ENCODE measurements at regions not wholly inside any gene's neighbourhood (a gene's known extent, or its start where the extent isn't known, plus 50 kb on each side); places are given as distances from the start of the nearest gene placed in this dataset.

DNA sequence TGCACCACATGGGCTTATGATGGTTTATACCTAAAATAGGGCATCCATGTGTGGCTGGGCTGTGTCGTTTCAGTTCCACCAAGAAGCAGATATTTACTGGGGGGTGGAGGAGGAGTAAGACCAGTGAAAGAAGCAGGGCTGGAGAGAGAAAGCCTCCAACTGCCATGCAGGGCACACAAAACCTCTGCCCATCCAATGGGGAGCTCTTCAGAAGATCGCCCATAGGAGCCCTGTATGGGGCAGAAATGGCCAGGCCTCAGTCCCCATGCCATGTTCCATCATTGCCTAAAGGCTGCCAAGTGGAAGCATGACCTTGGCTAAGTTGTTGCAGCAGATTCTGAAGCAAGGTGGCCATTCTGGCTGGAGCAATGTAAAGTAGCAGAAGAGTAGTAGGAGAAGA is 277.0 kb downstream of the MEX3B start:
- DNase-seq (ENCODE audit: low spot score), result no peak
- peaks cover 14% of the 10 kb centered on the region for H3K9me3 Mint-ChIP-seq
- H3K36me3 Mint-ChIP-seq, result peaks cover 21% of the 10 kb centered on the region
- 0 out of 2 replicates have a peak, but pooled peaks cover 3% of the 10 kb centered on the region for H3K4me1 Mint-ChIP-seq
- POLR2A ChIA-PET, result no interaction called here
- no peaks in the 10 kb centered on the region for H3K27me3 Mint-ChIP-seq (ENCODE audit: low read depth)
- TF ChIP-seq IRF1 (CRISPR knock-in tag; IDR thresholded peaks at IDR 0.05) (no peak), CDX4 (CRISPR knock-in tag; IDR thresholded peaks at IDR 0.05; ENCODE audit: borderline replicate concordance) (no peak), FOXP4 (CRISPR knock-in tag; IDR thresholded peaks at IDR 0.05) (no peak), SOX15 (CRISPR knock-in tag; IDR thresholded peaks at IDR 0.05) (no peak), NFE2L1 (CRISPR knock-in tag; IDR thresholded peaks at IDR 0.05) (no peak), JUN (CRISPR knock-in tag; IDR thresholded peaks at IDR 0.05) (no peak), JAZF1 (CRISPR knock-in tag; IDR thresholded peaks at IDR 0.05) (no peak), ERG (CRISPR knock-in tag; IDR thresholded peaks at IDR 0.05) (no peak), ZNF396 (CRISPR knock-in tag; IDR thresholded peaks at IDR 0.05; ENCODE audit: borderline replicate concordance) (no peak), E2F5 (CRISPR knock-in tag; IDR thresholded peaks at IDR 0.05) (no peak), ATF6 (CRISPR knock-in tag; IDR thresholded peaks at IDR 0.05) (no peak)
- TF ChIP-seq, protein P1, sequence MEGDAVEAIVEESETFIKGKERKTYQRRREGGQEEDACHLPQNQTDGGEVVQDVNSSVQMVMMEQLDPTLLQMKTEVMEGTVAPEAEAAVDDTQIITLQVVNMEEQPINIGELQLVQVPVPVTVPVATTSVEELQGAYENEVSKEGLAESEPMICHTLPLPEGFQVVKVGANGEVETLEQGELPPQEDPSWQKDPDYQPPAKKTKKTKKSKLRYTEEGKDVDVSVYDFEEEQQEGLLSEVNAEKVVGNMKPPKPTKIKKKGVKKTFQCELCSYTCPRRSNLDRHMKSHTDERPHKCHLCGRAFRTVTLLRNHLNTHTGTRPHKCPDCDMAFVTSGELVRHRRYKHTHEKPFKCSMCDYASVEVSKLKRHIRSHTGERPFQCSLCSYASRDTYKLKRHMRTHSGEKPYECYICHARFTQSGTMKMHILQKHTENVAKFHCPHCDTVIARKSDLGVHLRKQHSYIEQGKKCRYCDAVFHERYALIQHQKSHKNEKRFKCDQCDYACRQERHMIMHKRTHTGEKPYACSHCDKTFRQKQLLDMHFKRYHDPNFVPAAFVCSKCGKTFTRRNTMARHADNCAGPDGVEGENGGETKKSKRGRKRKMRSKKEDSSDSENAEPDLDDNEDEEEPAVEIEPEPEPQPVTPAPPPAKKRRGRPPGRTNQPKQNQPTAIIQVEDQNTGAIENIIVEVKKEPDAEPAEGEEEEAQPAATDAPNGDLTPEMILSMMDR (IDR thresholded peaks at IDR 0.05), result no peak
- TF ChIP-seq, protein P2, sequence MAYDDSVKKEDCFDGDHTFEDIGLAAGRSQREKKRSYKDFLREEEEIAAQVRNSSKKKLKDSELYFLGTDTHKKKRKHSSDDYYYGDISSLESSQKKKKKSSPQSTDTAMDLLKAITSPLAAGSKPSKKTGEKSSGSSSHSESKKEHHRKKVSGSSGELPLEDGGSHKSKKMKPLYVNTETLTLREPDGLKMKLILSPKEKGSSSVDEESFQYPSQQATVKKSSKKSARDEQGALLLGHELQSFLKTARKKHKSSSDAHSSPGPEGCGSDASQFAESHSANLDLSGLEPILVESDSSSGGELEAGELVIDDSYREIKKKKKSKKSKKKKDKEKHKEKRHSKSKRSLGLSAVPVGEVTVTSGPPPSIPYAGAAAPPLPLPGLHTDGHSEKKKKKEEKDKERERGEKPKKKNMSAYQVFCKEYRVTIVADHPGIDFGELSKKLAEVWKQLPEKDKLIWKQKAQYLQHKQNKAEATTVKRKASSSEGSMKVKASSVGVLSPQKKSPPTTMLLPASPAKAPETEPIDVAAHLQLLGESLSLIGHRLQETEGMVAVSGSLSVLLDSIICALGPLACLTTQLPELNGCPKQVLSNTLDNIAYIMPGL (CRISPR knock-in tag; IDR thresholded peaks at IDR 0.05), result no peak
- TF ChIP-seq, protein P3, sequence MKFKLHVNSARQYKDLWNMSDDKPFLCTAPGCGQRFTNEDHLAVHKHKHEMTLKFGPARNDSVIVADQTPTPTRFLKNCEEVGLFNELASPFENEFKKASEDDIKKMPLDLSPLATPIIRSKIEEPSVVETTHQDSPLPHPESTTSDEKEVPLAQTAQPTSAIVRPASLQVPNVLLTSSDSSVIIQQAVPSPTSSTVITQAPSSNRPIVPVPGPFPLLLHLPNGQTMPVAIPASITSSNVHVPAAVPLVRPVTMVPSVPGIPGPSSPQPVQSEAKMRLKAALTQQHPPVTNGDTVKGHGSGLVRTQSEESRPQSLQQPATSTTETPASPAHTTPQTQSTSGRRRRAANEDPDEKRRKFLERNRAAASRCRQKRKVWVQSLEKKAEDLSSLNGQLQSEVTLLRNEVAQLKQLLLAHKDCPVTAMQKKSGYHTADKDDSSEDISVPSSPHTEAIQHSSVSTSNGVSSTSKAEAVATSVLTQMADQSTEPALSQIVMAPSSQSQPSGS (CRISPR knock-in tag; IDR thresholded peaks at IDR 0.05; ENCODE audit: borderline replicate concordance, low read depth), result no peak
- no peak overlapping the region for H3K27ac Mint-ChIP-seq
- CTCF ChIA-PET, result no interaction called here
- ATAC-seq, result no peak
- H3K4me3 Mint-ChIP-seq, result no peak overlapping the region
